Left lung (tissue), 4 donors: ENCODE measurements at regions not wholly inside any gene's neighbourhood (a gene's known extent, or its start where the extent isn't known, plus 50 kb on each side); places are given as distances from the start of the nearest gene placed in this dataset.
"Not testable (repeated sequence)": the region's sequence is repeated elsewhere in the genome, so short reads cannot be mapped to it uniquely, and the experiment has no call there.

Experiments used
- ATAC-seq: fragments of 200-7000 bp; cut with Tn5 transposase; one replicate; pipeline ENCODE4 v1.9.1; 2020; ENCODE audit warnings: moderate library complexity
- DNase-seq, 4 donors: peaks; one replicate each; pipeline ENCODE4 v3.0.0-alpha.2; 2013 to 2020
- H3K27ac ChIP-seq, 2 donors: fragments of 200-600 bp; sonication (generic) in 1 of 2; one replicate each; pipeline versions ENCODE4 v1.5.0 to v1.8.0; 2020 to 2021
- H3K27me3 ChIP-seq, 2 donors: fragments of 200-600 bp; sonication (generic) in 1 of 2; one replicate each; pipeline versions ENCODE4 v1.5.0 to v1.8.0; 2020 to 2021
- H3K36me3 ChIP-seq, 2 donors: fragments of 200-600 bp; sonication (generic) in 1 of 2; one replicate each; pipeline versions ENCODE4 v1.5.0 to v1.8.0; 2020 to 2021
- H3K4me1 ChIP-seq, 2 donors: fragments of 200-600 bp; one replicate each; pipeline ENCODE4 v1.8.0; 2021
- H3K4me3 ChIP-seq, 2 donors: fragments of 200-600 bp; sonication (generic) in 1 of 2; one replicate each; pipeline versions ENCODE4 v1.5.0 to v1.8.0; 2020 to 2021; ENCODE audit warnings: mild to moderate bottlenecking in 1 of 2
- H3K9me3 ChIP-seq, 2 donors: fragments of 200-600 bp; sonication (generic) in 1 of 2; one replicate each; pipeline versions ENCODE4 v1.5.0 to v1.8.0; 2020 to 2021
- CTCF ChIP-seq, 2 donors: fragments of 200-600 bp; sonication (generic) in 1 of 2; IDR thresholded peaks; one replicate each; pipeline versions ENCODE4 v1.5.0 to v1.8.0; 2021; ENCODE audit warnings: antibody characterized with exemption in 2 of 2
- intact Hi-C, 2 donors: fragments of 100-400 bp; cut with DNase I; formaldehyde crosslinking; loops; one replicate each; pipeline versions ENCODE4 v1.11.2 to v1.14.2; 2022
- donor health status: DM: no; HTN: yes; CAD: no.
- donor health status: DM: no; HTN: no; CAD: no.

- no peaks in the 10 kb centered on the region for H3K27me3 ChIP-seq
- no peaks in the 10 kb centered on the region for H3K4me1 ChIP-seq
- no peak for TF ChIP-seq CTCF (IDR thresholded peaks at IDR 0.05)
- ATAC-seq = no peak
- no peaks in the 10 kb centered on the region for H3K9me3 ChIP-seq
- no peaks in the 10 kb centered on the region for H3K36me3 ChIP-seq
- intact Hi-C loops = no loop called here
- no peak overlapping the region for H3K27ac ChIP-seq
- no peak for DNase-seq
- H3K4me3 ChIP-seq = no peak overlapping the region
Measured at GRCh38 chr3:74001436-74001835, 376.7 kb upstream of the PDZRN3 start.

GRCh38 chr3:74000725-74001124 lies 376.0 kb upstream of the PDZRN3 start:
- no peaks in the 10 kb centered on the region for H3K36me3 ChIP-seq
- intact Hi-C loops = no loop called here
- H3K9me3 ChIP-seq = no peaks in the 10 kb centered on the region
- DNase-seq (no peak), ATAC-seq (no peak)
- no peaks in the 10 kb centered on the region for H3K4me1 ChIP-seq
- H3K27ac ChIP-seq = no peak overlapping the region
- H3K27me3 ChIP-seq = no peaks in the 10 kb centered on the region
- no peak for TF ChIP-seq CTCF (IDR thresholded peaks at IDR 0.05)
- H3K4me3 ChIP-seq = no peak overlapping the region

- H3K9me3 ChIP-seq = peaks cover 0 to 3% of the 10 kb centered on the region in 2 donors
- no peaks in the 10 kb centered on the region for H3K36me3 ChIP-seq
- TF ChIP-seq CTCF (IDR thresholded peaks at IDR 0.05) = no peak
- no peak overlapping the region for H3K27ac ChIP-seq
- H3K4me3 ChIP-seq = no peak overlapping the region
- no peaks in the 10 kb centered on the region for H3K4me1 ChIP-seq
- intact Hi-C loops = no loop called here
- DNase-seq = no peak
- no peaks in the 10 kb centered on the region for H3K27me3 ChIP-seq
- ATAC-seq = no peak
Measured at GRCh38 chr3:73999501-73999900, 374.8 kb upstream of the PDZRN3 start.

- H3K4me1 ChIP-seq, H3K4me3 ChIP-seq, H3K36me3 ChIP-seq, H3K27me3 ChIP-seq, intact Hi-C loops, ATAC-seq, H3K27ac ChIP-seq: not testable (repeated sequence)
- peak in 1 of 4 donors; percentile 55 for DNase-seq
- peaks cover 0 to 20% of the 10 kb centered on the region in 2 donors for H3K9me3 ChIP-seq
Measured at GRCh38 chr3:73990691-73991090, 365.9 kb upstream of the PDZRN3 start.

GRCh38 chr3:73966733-73967132 lies 342.0 kb upstream of the PDZRN3 start:
- peak in 2 of 4 donors; percentile 13 to 23 for DNase-seq

More at GRCh38 chr3:73966733-73967132, 342.0 kb upstream of the PDZRN3 start:
- no peaks in the 10 kb centered on the region for H3K4me1 ChIP-seq
- no peak for ATAC-seq
- H3K4me3 ChIP-seq = no peak overlapping the region
- H3K27me3 ChIP-seq = no peaks in the 10 kb centered on the region
- no peak for TF ChIP-seq CTCF (IDR thresholded peaks at IDR 0.05)
- no peaks in the 10 kb centered on the region for H3K36me3 ChIP-seq
- H3K27ac ChIP-seq = no peak overlapping the region
- peaks cover 0 to 6% of the 10 kb centered on the region in 2 donors for H3K9me3 ChIP-seq
- intact Hi-C loops = no loop called here
